GM12878 (cell line): ENCODE measurements at regions not wholly inside any gene's neighbourhood (a gene's known extent, or its start where the extent isn't known, plus 50 kb on each side); places are given as distances from the start of the nearest gene placed in this dataset.

Source experiments
- ATAC-seq: fragments of 200-7000 bp; cut with Tn5 transposase; 3 replicates; pipeline ENCODE4 v1.9.1; 2020; ENCODE audit warnings: mild to moderate bottlenecking, moderate library complexity
- BruUV-seq: library from RNA; stranded (reverse); fragments of 400-500 nt; replicated peaks from 2 replicates; lab custom pipeline; 2021; lab: Mats Ljungman, UMichigan
- CTCF ChIA-PET: fragments of 300-600 bp; sonication (Branson Sonifier 250); formaldehyde crosslinking; extraction: SDS; loops from one replicate; lab custom pipeline; 2021; ENCODE audit warnings: inconsistent platforms; lab: Yijun Ruan, JAX
- POLR2A ChIA-PET: fragments of 350-600 bp; formaldehyde crosslinking; extraction: SDS; loops from one replicate; lab custom pipeline; 2021; ENCODE audit warnings: inconsistent platforms; lab: Charles Lee
- RAD21 ChIA-PET: fragments of 300-600 bp; sonication (Branson Sonifier 250); formaldehyde crosslinking; loops from one replicate; lab custom pipeline; 2023; ENCODE audit warnings: antibody characterized with exemption; ENCODE audit not compliant: unreplicated experiment; lab: Charles Lee
- SMC1A ChIA-PET: fragments of 300-600 bp; sonication (Branson Sonifier 250); formaldehyde crosslinking; loops from one replicate; lab custom pipeline; 2023; ENCODE audit not compliant: unreplicated experiment, uncharacterized antibody; lab: Charles Lee
- DNase-seq: peaks from one replicate; pipeline ENCODE4 v3.0.0-alpha.2; 2011; ENCODE audit warnings: low read depth, low spot score
- FAIRE-seq: peaks from 3 replicates; lab custom pipeline; 2011; peaks lifted over from hg19 to GRCh38; lab: Jason Lieb, UNC
- H2AFZ ChIP-seq: 2 replicates; pipeline ENCODE4 v1.6.0; 2011; ENCODE audit warnings: low read depth, low read length, control low read depth; ENCODE audit not compliant: control insufficient read depth
- H3K27ac ChIP-seq: 2 replicates; pipeline ENCODE4 v1.5.1; 2011; ENCODE audit warnings: control low read depth; ENCODE audit not compliant: control insufficient read depth, insufficient read depth
- H3K27me3 ChIP-seq, 2 experiments: replicated peaks in 1 of 2; 2 replicates each; pipeline versions ENCODE4 v1.6.0 to v1.6.1; 2011; ENCODE audit warnings: low read length in 1 of 2; ENCODE audit not compliant: control insufficient read depth in 2 of 2, insufficient read depth in 2 of 2
- H3K36me3 ChIP-seq, 2 experiments: 2 replicates each; pipeline ENCODE4 v1.5.1; 2011; ENCODE audit warnings: low read length in 1 of 2; ENCODE audit not compliant: control insufficient read depth in 2 of 2, insufficient read depth in 2 of 2
- H3K4me1 ChIP-seq: 2 replicates; pipeline ENCODE4 v1.6.1; 2011; ENCODE audit warnings: mild to moderate bottlenecking, low read length, moderate library complexity, mixed read lengths; ENCODE audit not compliant: control insufficient read depth, insufficient read depth
- H3K4me2 ChIP-seq: 2 replicates; pipeline ENCODE4 v1.6.0; 2011; ENCODE audit warnings: control low read depth; ENCODE audit not compliant: control insufficient read depth, insufficient read depth
- H3K4me3 ChIP-seq: fragments of 200-600 bp; sonication (generic); 2 replicates; pipeline ENCODE4 v1.5.1; 2016
- H3K79me2 ChIP-seq: 2 replicates; pipeline ENCODE4 v1.6.0; 2011; ENCODE audit warnings: low read length; ENCODE audit not compliant: control insufficient read depth, insufficient read depth
- H3K9ac ChIP-seq: 2 replicates; pipeline ENCODE4 v1.8.0; 2011; ENCODE audit warnings: low read length, control low read depth, mixed read lengths; ENCODE audit not compliant: control insufficient read depth, insufficient read depth
- H3K9me3 ChIP-seq: replicated peaks from 3 replicates; pipeline ENCODE4 v1.5.1; 2011; ENCODE audit warnings: mild to moderate bottlenecking, low read length; ENCODE audit not compliant: control insufficient read depth, insufficient read depth
- H4K20me1 ChIP-seq: 2 replicates; pipeline ENCODE4 v1.6.0; 2011; ENCODE audit not compliant: control insufficient read depth, insufficient read depth
- ATF7 ChIP-seq: fragments of 450-650 bp; IDR thresholded peaks from 2 replicates; pipeline ENCODE4 v1.6.1; 2016; ENCODE audit warnings: low read depth, mild to moderate bottlenecking
- BACH1 ChIP-seq: fragments of 450-650 bp; IDR thresholded peaks from 2 replicates; pipeline ENCODE4 v1.6.1; 2017; ENCODE audit warnings: mild to moderate bottlenecking, borderline replicate concordance
- BHLHE40 ChIP-seq, 2 experiments: fragments of 450-650 bp in 1 of 2; IDR thresholded peaks; 2 replicates each; pipeline ENCODE4 v1.6.1; 2011 to 2017; ENCODE audit warnings: low read depth in 2 of 2, borderline replicate concordance in 1 of 2, improper control_type of control experiment in 1 of 2, low read length in 1 of 2, mild to moderate bottlenecking in 1 of 2
- KLF5 ChIP-seq: fragments of 450-650 bp; IDR thresholded peaks from 2 replicates; pipeline ENCODE4 v1.6.1; 2014; ENCODE audit warnings: mild to moderate bottlenecking; ENCODE audit not compliant: partially characterized antibody
- MXI1 ChIP-seq: fragments of 150-350 bp; IDR thresholded peaks from 2 replicates; pipeline ENCODE4 v1.6.1; 2011; ENCODE audit warnings: low read depth, mild to moderate bottlenecking, inconsistent platforms, low read length, improper control_type of control experiment
- YBX1 ChIP-seq: fragments of 450-650 bp; IDR thresholded peaks from 2 replicates; pipeline ENCODE4 v1.6.1; 2016; ENCODE audit warnings: antibody characterized with exemption
- WGBS: methylation state at CpG from one replicate; pipeline ENCODE4 v1.1.6; 2016; ENCODE audit warnings: low lambda C conversion rate; ENCODE audit not compliant: insufficient replicate concordance, insufficient coverage; ENCODE audit errors: missing lambda C conversion rate; 5-methylcytosine and 5-hydroxymethylcytosine counted together
- in situ Hi-C: fragments of 300-500 bp; cut with MboI; formaldehyde crosslinking; loops from 9 replicates; pipeline ENCODE4 v1.14.3; 2018; ENCODE audit warnings: mixed read lengths
- intact Hi-C: fragments of 100-400 bp; cut with micrococcal nuclease; formaldehyde crosslinking; loops from one replicate; pipeline ENCODE4 v1.14.2; 2022; ENCODE audit not compliant: unreplicated experiment
- TF ChIP-seq, protein P1 (sequence below): fragments of 450-650 bp; IDR thresholded peaks from 2 replicates; pipeline ENCODE4 v1.6.1; 2017; ENCODE audit warnings: mild to moderate bottlenecking
- TF ChIP-seq, protein P2 (sequence below): fragments of 450-650 bp; IDR thresholded peaks from 2 replicates; pipeline ENCODE4 v1.6.1; 2017; ENCODE audit warnings: mild to moderate bottlenecking, moderate library complexity

DNA sequence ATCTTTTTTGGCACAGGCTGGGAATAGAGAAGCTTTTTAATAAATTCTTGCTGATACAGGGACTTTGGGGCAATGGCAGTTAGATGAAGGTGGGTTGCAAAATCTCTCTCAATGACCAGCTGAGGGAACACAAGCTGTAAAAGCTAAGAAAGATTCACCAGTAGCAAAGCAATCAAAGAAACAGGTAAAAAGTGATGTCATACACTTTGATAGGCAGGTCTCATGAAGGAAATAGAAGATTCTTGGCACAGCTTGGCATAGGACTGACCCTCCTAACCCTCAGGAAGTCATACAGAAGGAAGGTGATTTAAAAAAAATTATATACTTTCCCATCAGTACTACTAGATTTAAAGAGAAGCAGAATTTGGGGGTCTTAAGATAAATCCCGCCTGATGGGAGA lies 263.6 kb downstream of the LPIN1 start:
- Histone ChIP-seq H3K4me1 (peaks cover 66% of the 10 kb centered on the region), H2AFZ (no peak overlapping the region), H3K9ac (no peak overlapping the region), H3K4me3 (no peak overlapping the region), H3K79me2 (peaks cover 2% of the 10 kb centered on the region), H3K9me3 (no peaks in the 10 kb centered on the region; the same call in 2 of the 3 replicates), H3K27me3 (no peaks in the 10 kb centered on the region), H4K20me1 (no peaks in the 10 kb centered on the region), H3K4me2 (no peak overlapping the region; the same call in 1 of the 2 replicates), H3K27ac (no peak overlapping the region), H3K36me3 (peaks cover 0 to 3% of the 10 kb centered on the region in 2 experiments; a peak in 2 of 4 replicates)
- CTCF ChIA-PET, result interaction anchor here (0.7 to 2.2 kb wide), 12 partner anchors 10 to 180 kb away, joined by 3 to 10 read pairs (median 5); no protein-coding TSS in a partner anchor
- WGBS, result 94% methylated on average over 1 of the region's 1 CpG
- DNase-seq, result no peak
- no peak for FAIRE-seq
- in situ Hi-C loops, result no loop called here
- RAD21 ChIA-PET, result interaction anchor here (0.8 to 2.8 kb wide), 17 partner anchors 12 to 706 kb away, joined by 3 to 18 read pairs (median 5); partner anchors contain the start of gene TRIB2
- no peak for ATAC-seq
- no TSS peak for BruUV-seq
- SMC1A ChIA-PET, result interaction anchor here (1.0 to 4.3 kb wide), 25 partner anchors 8 to 706 kb away, joined by 3 to 34 read pairs (median 4); partner anchors contain the start of gene TRIB2
- TF ChIP-seq ATF7, result peak; percentile 75
- no peak for TF ChIP-seq KLF5
- POLR2A ChIA-PET, result interaction anchor here (0.7 to 2.4 kb wide), 6 partner anchors 11 to 138 kb away, joined by 3 to 11 read pairs (median 3); no protein-coding TSS in a partner anchor
- intact Hi-C loops, result loop anchor here (2.0 kb wide), 1 partner anchor 65 kb away; no protein-coding TSS in a partner anchor

DNA sequence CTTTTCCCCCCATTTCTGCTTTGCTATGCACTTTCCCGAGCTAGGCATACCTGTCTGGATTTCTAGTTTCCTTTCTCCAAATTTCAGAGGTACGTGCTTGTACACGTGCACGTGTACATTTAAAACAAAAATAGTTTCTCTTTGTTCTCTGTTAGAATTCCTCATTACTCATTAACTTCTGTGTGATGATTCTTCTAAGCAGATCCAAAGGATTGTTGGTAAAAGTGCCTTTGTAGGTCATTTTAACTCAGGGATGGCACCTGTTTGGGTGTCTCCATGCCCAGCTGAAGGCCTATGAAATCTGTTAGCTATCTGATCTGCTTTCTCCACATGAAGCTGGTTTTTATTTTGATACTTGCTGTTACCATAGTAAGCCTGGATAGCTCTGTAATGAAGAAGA lies 264.3 kb downstream of the LPIN1 start:
- no peak overlapping the region for H2AFZ ChIP-seq

More for the DNA sequence above, 264.3 kb downstream of the LPIN1 start:
- no TSS peak for BruUV-seq
- no peak overlapping the region for H3K4me3 ChIP-seq
- ChIA-PET POLR2A (interaction anchor here (1.1 to 2.4 kb wide), 3 partner anchors 12 to 36 kb away, joined by 3 to 11 read pairs (median 3); no protein-coding TSS in a partner anchor), SMC1A (interaction anchor here (0.6 to 4.3 kb wide), 22 partner anchors 11 to 1930 kb away, joined by 3 to 34 read pairs (median 4); partner anchors contain the start of gene TRIB2), CTCF (interaction anchor here (0.7 to 2.2 kb wide), 8 partner anchors 15 to 303 kb away, joined by 3 to 10 read pairs (median 5); no protein-coding TSS in a partner anchor), RAD21 (interaction anchor here (1.1 to 2.8 kb wide), 9 partner anchors 22 to 705 kb away, joined by 3 to 18 read pairs (median 12); partner anchors contain the start of gene TRIB2)
- H3K9me3 ChIP-seq, result no peaks in the 10 kb centered on the region; the same call in 2 of the 3 replicates
- DNase-seq (no peak), FAIRE-seq (no peak), ATAC-seq (no peak)
- H3K27ac ChIP-seq, result no peak overlapping the region
- H4K20me1 ChIP-seq, result no peaks in the 10 kb centered on the region
- peak overlapping the region; percentile 35; the same call in 1 of the 2 replicates for H3K4me2 ChIP-seq
- peaks cover 0 to 3% of the 10 kb centered on the region in 2 experiments; a peak in 2 of 4 replicates for H3K36me3 ChIP-seq
- peaks cover 2% of the 10 kb centered on the region for H3K79me2 ChIP-seq
- in situ Hi-C loops, result no loop called here
- H3K9ac ChIP-seq, result no peak overlapping the region
- 88% methylated on average over 4 of the region's 4 CpGs for WGBS
- peaks cover 60% of the 10 kb centered on the region for H3K4me1 ChIP-seq
- no peak for TF ChIP-seq YBX1
- TF ChIP-seq, protein P1, sequence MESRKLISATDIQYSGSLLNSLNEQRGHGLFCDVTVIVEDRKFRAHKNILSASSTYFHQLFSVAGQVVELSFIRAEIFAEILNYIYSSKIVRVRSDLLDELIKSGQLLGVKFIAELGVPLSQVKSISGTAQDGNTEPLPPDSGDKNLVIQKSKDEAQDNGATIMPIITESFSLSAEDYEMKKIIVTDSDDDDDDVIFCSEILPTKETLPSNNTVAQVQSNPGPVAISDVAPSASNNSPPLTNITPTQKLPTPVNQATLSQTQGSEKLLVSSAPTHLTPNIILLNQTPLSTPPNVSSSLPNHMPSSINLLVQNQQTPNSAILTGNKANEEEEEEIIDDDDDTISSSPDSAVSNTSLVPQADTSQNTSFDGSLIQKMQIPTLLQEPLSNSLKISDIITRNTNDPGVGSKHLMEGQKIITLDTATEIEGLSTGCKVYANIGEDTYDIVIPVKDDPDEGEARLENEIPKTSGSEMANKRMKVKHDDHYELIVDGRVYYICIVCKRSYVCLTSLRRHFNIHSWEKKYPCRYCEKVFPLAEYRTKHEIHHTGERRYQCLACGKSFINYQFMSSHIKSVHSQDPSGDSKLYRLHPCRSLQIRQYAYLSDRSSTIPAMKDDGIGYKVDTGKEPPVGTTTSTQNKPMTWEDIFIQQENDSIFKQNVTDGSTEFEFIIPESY, result no peak
- no peak for TF ChIP-seq BACH1
- TF ChIP-seq, protein P2, sequence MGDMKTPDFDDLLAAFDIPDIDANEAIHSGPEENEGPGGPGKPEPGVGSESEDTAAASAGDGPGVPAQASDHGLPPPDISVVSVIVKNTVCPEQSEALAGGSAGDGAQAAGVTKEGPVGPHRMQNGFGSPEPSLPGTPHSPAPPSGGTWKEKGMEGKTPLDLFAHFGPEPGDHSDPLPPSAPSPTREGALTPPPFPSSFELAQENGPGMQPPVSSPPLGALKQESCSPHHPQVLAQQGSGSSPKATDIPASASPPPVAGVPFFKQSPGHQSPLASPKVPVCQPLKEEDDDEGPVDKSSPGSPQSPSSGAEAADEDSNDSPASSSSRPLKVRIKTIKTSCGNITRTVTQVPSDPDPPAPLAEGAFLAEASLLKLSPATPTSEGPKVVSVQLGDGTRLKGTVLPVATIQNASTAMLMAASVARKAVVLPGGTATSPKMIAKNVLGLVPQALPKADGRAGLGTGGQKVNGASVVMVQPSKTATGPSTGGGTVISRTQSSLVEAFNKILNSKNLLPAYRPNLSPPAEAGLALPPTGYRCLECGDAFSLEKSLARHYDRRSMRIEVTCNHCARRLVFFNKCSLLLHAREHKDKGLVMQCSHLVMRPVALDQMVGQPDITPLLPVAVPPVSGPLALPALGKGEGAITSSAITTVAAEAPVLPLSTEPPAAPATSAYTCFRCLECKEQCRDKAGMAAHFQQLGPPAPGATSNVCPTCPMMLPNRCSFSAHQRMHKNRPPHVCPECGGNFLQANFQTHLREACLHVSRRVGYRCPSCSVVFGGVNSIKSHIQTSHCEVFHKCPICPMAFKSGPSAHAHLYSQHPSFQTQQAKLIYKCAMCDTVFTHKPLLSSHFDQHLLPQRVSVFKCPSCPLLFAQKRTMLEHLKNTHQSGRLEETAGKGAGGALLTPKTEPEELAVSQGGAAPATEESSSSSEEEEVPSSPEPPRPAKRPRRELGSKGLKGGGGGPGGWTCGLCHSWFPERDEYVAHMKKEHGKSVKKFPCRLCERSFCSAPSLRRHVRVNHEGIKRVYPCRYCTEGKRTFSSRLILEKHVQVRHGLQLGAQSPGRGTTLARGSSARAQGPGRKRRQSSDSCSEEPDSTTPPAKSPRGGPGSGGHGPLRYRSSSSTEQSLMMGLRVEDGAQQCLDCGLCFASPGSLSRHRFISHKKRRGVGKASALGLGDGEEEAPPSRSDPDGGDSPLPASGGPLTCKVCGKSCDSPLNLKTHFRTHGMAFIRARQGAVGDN, result no peak
- peak; percentile 48 to 77; a peak in 3 of 4 replicates for TF ChIP-seq BHLHE40 (IDR thresholded peaks at IDR 0.05; ENCODE audit: borderline replicate concordance in 1 of 2, low read depth in 2 of 2, low read length in 1 of 2)
- no peak for TF ChIP-seq MXI1
- TF ChIP-seq, all 136 proteins: peak for 1
- no peaks in the 10 kb centered on the region for H3K27me3 ChIP-seq
- intact Hi-C loops, result loop anchor here (2.0 kb wide), 1 partner anchor 66 kb away; no protein-coding TSS in a partner anchor
